Ishikawa (cell line): ENCODE measurements at regions not wholly inside any gene's neighbourhood (a gene's known extent, or its start where the extent isn't known, plus 50 kb on each side); places are given as distances from the start of the nearest gene placed in this dataset.

Experiments
- CEBPB ChIP-seq: IDR thresholded peaks from 2 replicates; pipeline ENCODE4 v1.6.1; 2012
- EP300 ChIP-seq: IDR thresholded peaks from 2 replicates; pipeline ENCODE4 v1.6.1; 2012; ENCODE audit warnings: borderline replicate concordance
- FOXM1 ChIP-seq: IDR thresholded peaks from 2 replicates; pipeline ENCODE4 v1.6.1; 2012; ENCODE audit warnings: low read depth, borderline replicate concordance
- MAX ChIP-seq: IDR thresholded peaks from 2 replicates; pipeline ENCODE4 v1.6.1; 2012
- NFIC ChIP-seq: IDR thresholded peaks from 2 replicates; pipeline ENCODE4 v1.6.1; 2012
- RAD21 ChIP-seq: IDR thresholded peaks from 2 replicates; pipeline ENCODE4 v1.6.1; 2012; ENCODE audit warnings: low read depth
- REST ChIP-seq: IDR thresholded peaks from 2 replicates; pipeline ENCODE4 v1.6.1; 2012; ENCODE audit warnings: low read depth, mild to moderate bottlenecking
- TAF1 ChIP-seq: IDR thresholded peaks from 2 replicates; pipeline ENCODE4 v1.6.1; 2012; ENCODE audit warnings: low read depth, mild to moderate bottlenecking
- TCF12 ChIP-seq: IDR thresholded peaks from 2 replicates; pipeline ENCODE4 v1.6.1; 2012; ENCODE audit warnings: low read depth
- TEAD4 ChIP-seq: IDR thresholded peaks from 2 replicates; pipeline ENCODE4 v1.6.1; 2012
- USF1 ChIP-seq: IDR thresholded peaks from 2 replicates; pipeline ENCODE4 v1.6.1; 2012
- YY1 ChIP-seq: IDR thresholded peaks from 2 replicates; pipeline ENCODE4 v1.6.1; 2012; ENCODE audit warnings: low read depth
- ZBTB7A ChIP-seq: IDR thresholded peaks from 2 replicates; pipeline ENCODE4 v1.6.1; 2012; ENCODE audit warnings: low read depth

- TF ChIP-seq TEAD4 (no peak), TAF1 (no peak), USF1 (no peak), CEBPB (no peak), YY1 (no peak), REST (no peak), MAX (no peak), TCF12 (no peak), RAD21 (no peak), NFIC (no peak), FOXM1 (no peak), EP300 (no peak), ZBTB7A (no peak)
These were observed 636.9 kb upstream of the TENM3 start for GRCh38 chr4:181606300-181606699.
